MM.1S (cell line): ENCODE measurements at regions not wholly inside any gene's neighbourhood (a gene's known extent, or its start where the extent isn't known, plus 50 kb on each side); places are given as distances from the start of the nearest gene placed in this dataset.

Experiments
- DNase-seq: peaks from one replicate; pipeline ENCODE4 v3.0.0-alpha.2; 2015
- H2AFZ ChIP-seq: fragments of 300-600 bp; sonication (generic); 2 replicates; pipeline ENCODE4 v1.6.0; 2016; ENCODE audit warnings: antibody characterized with exemption, low read length
- H3F3A ChIP-seq: fragments of 300-600 bp; sonication (generic); 2 replicates; pipeline ENCODE4 v1.6.1; 2016; ENCODE audit warnings: mild to moderate bottlenecking, antibody characterized with exemption, low read length, moderate library complexity, mixed read lengths; ENCODE audit not compliant: insufficient read depth
- H3K27ac ChIP-seq: fragments of 300-600 bp; sonication (generic); 2 replicates; pipeline ENCODE4 v1.5.1; 2016; ENCODE audit warnings: mild to moderate bottlenecking, low read length
- H3K27me3 ChIP-seq: fragments of 300-600 bp; sonication (generic); replicated peaks from 2 replicates; pipeline ENCODE4 v1.6.0; 2016; ENCODE audit warnings: low read length; ENCODE audit not compliant: insufficient read depth
- H3K36me3 ChIP-seq: fragments of 300-600 bp; sonication (generic); replicated peaks from 2 replicates; pipeline ENCODE4 v1.6.1; 2016; ENCODE audit warnings: mild to moderate bottlenecking, low read length, mixed read lengths; ENCODE audit not compliant: insufficient read depth
- H3K4me1 ChIP-seq: fragments of 300-600 bp; sonication (generic); 2 replicates; pipeline ENCODE4 v1.6.1; 2016; ENCODE audit warnings: low read length, mixed read lengths
- H3K4me2 ChIP-seq: fragments of 300-600 bp; sonication (generic); 2 replicates; pipeline ENCODE4 v1.6.0; 2016; ENCODE audit warnings: low read depth, low read length
- H3K4me3 ChIP-seq: fragments of 300-600 bp; sonication (generic); 2 replicates; pipeline ENCODE4 v1.5.1; 2016; ENCODE audit warnings: low read length, mixed read lengths
- H3K79me2 ChIP-seq: fragments of 300-600 bp; sonication (generic); 2 replicates; pipeline ENCODE4 v1.6.1; 2016; ENCODE audit warnings: mixed run types, low read length, mixed read lengths
- H3K9ac ChIP-seq: fragments of 300-600 bp; sonication (generic); 2 replicates; pipeline ENCODE4 v1.6.1; 2016; ENCODE audit warnings: low read length, mixed read lengths
- H3K9me2 ChIP-seq: fragments of 300-600 bp; sonication (generic); replicated peaks from 2 replicates; pipeline ENCODE4 v1.6.1; 2016; ENCODE audit warnings: mild to moderate bottlenecking, low read length, mixed read lengths; ENCODE audit not compliant: insufficient read depth
- H3K9me3 ChIP-seq: fragments of 300-600 bp; sonication (generic); replicated peaks from 2 replicates; pipeline ENCODE4 v1.6.1; 2016; ENCODE audit warnings: mild to moderate bottlenecking, low read length, mixed read lengths; ENCODE audit not compliant: insufficient read depth
- H4K20me1 ChIP-seq: fragments of 300-600 bp; sonication (generic); 2 replicates; pipeline ENCODE4 v1.6.1; 2016; ENCODE audit warnings: mild to moderate bottlenecking, low read length, moderate library complexity, mixed read lengths; ENCODE audit not compliant: insufficient read depth
- CTCF ChIP-seq: fragments of 300-600 bp; sonication (generic); IDR thresholded peaks from 2 replicates; pipeline ENCODE4 v1.5.1; 2016; ENCODE audit warnings: antibody characterized with exemption, low read length, mixed read lengths
- EZH2 ChIP-seq: fragments of 300-600 bp; sonication (generic); optimal IDR thresholded peaks from 2 replicates; pipeline ENCODE3; 2017; ENCODE audit warnings: low read depth, mild to moderate bottlenecking, antibody characterized with exemption, low read length, mixed read lengths
- EZH2phosphoT487 ChIP-seq: fragments of 300-600 bp; sonication (generic); IDR thresholded peaks from 2 replicates; pipeline ENCODE4 v1.6.1; 2018; ENCODE audit warnings: antibody characterized with exemption, low read length

- TF ChIP-seq CTCF (no peak), EZH2 (no peak)
- Histone ChIP-seq H4K20me1 (no peaks in the 10 kb centered on the region), H3K27me3 (no peaks in the 10 kb centered on the region), H3K79me2 (no peaks in the 10 kb centered on the region), H3K27ac (no peak overlapping the region), H3K36me3 (no peaks in the 10 kb centered on the region), H3K4me2 (no peak overlapping the region), H3K9me2 (no peaks in the 10 kb centered on the region), H3F3A (no peaks in the 10 kb centered on the region), H3K4me1 (no peaks in the 10 kb centered on the region), H3K4me3 (no peak overlapping the region), H3K9me3 (no peaks in the 10 kb centered on the region), H3K9ac (no peak overlapping the region), H2AFZ (no peak overlapping the region)
- DNase-seq, result no peak
Observed at GRCh38 chr4:186958726-186959350, 235.2 kb upstream of the FAT1 start.

- no peaks in the 10 kb centered on the region for H3F3A ChIP-seq
- no peaks in the 10 kb centered on the region for H3K79me2 ChIP-seq
- no peaks in the 10 kb centered on the region for H4K20me1 ChIP-seq
- no peak overlapping the region for H3K4me3 ChIP-seq
- no peak overlapping the region for H3K4me2 ChIP-seq
- no peaks in the 10 kb centered on the region for H3K4me1 ChIP-seq
- no peaks in the 10 kb centered on the region for H3K27me3 ChIP-seq
- no peak overlapping the region for H2AFZ ChIP-seq
- no peak for TF ChIP-seq EZH2
- TF ChIP-seq EZH2phosphoT487, result no peak
- TF ChIP-seq CTCF, result no peak
- no peak overlapping the region for H3K9ac ChIP-seq
- no peak for DNase-seq
- no peaks in the 10 kb centered on the region for H3K9me2 ChIP-seq
- H3K36me3 ChIP-seq, result no peaks in the 10 kb centered on the region
- no peak overlapping the region for H3K27ac ChIP-seq
- H3K9me3 ChIP-seq, result no peaks in the 10 kb centered on the region
Observed at GRCh38 chr4:186979961-186980745, 256.5 kb upstream of the FAT1 start.

- Histone ChIP-seq H3K79me2 (no peaks in the 10 kb centered on the region), H3K27me3 (no peaks in the 10 kb centered on the region), H3K4me1 (no peaks in the 10 kb centered on the region), H2AFZ (no peak overlapping the region), H3K36me3 (no peaks in the 10 kb centered on the region), H3K9ac (no peak overlapping the region), H3K4me2 (no peak overlapping the region), H3F3A (no peaks in the 10 kb centered on the region), H3K9me3 (no peaks in the 10 kb centered on the region), H3K4me3 (no peak overlapping the region), H3K27ac (no peak overlapping the region), H3K9me2 (no peaks in the 10 kb centered on the region), H4K20me1 (no peaks in the 10 kb centered on the region)
- DNase-seq, result no peak
- no peak for TF ChIP-seq CTCF
- no peak for TF ChIP-seq EZH2
- no peak for TF ChIP-seq EZH2phosphoT487
Observed at GRCh38 chr4:186981161-186981560, 257.5 kb upstream of the FAT1 start.
